ENCODE measurements at regions not wholly inside any gene's neighbourhood (a gene's known extent, or its start where the extent isn't known, plus 50 kb on each side); places are given as distances from the start of the nearest gene placed in this dataset.
"Not testable (repeated sequence)": the region's sequence is repeated elsewhere in the genome, so short reads cannot be mapped to it uniquely, and the experiment has no call there.

GRCh38 chr15:39030291-39031070 lies 465.9 kb upstream of the RASGRP1 start:
- no peak for DNase-seq (ENCODE audit: low spot score)

- DNase-seq (ENCODE audit: low spot score), result no peak
Observed at GRCh38 chr15:39031596-39031995, 467.0 kb upstream of the RASGRP1 start.

DNA sequence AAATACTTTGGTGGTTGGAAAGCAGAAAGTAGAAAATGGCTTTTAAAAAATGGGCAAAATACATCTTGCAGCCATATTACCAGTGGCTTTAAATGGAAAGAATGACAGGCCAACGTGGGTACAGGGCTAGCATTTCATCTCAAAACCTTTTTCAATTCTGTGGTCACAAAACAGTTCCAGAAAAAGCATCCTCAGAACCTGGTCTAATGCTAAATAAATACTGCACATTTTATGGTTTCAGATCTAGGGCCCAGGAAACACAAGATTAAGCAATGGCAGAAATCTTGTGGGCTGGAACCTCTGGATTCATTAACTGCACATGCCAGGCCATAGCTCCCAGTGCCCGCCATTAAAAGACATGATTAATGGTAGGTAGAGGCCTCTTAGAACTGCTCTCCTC lies 470.2 kb upstream of the RASGRP1 start:
- DNase-seq (ENCODE audit: low spot score), result no peak

DNA sequence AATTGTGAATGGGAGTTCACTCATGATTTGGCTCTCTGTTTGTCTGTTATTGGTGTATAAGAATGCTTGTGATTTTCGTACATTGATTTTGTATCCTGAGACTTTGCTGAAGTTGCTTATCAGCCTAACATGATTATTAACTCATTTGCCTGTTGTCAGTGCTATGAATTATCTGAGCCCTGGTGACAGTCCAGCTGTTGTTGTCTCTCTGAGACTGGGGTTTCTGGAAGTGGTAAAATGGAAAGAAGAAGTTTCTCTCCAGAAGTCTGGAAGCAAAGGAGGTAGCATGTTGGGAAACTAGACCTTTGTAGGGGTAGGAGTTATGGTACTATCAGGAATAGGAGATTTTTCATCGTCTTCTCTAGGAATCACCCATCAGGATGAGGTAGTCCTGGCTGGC lies 473.0 kb upstream of the RASGRP1 start:
- DNase-seq (ENCODE audit: low spot score), result not testable (repeated sequence)

- no peak for DNase-seq (ENCODE audit: low spot score)
Observed at GRCh38 chr15:39040861-39041260, 476.2 kb upstream of the RASGRP1 start.

DNA sequence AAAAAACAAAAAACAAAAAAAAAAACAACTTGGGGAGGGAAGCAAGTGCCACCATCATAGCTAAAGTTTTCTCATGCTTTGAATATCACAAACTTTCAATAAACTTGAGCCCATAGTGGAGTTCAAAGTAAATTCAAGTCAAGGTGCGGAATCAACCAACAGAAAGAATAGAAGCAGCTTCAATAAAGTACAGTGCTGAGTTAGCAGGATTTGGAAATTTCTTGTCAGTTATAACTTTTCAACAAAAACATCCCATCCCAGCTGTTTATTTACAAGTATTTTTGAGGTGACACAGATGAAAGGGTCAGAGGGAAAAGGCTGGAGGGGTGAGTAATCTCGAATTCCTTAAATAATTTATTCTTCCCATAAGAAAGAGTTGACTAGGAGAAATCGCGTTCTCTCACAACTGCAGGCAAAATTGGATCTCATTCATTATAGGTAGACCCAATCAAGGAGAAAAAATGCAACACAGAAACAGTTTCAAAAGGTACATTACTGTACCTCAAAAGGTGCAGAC lies 477.4 kb upstream of the RASGRP1 start:
- no peak for DNase-seq (ENCODE audit: low spot score)

GRCh38 chr15:39051626-39052322 lies 487.2 kb upstream of the RASGRP1 start:
- DNase-seq (ENCODE audit: low spot score), result peak; percentile 22

- peak; percentile 28 for DNase-seq (ENCODE audit: low spot score)
Observed at GRCh38 chr15:39052323-39052705, 487.7 kb upstream of the RASGRP1 start.

- no peak for DNase-seq (ENCODE audit: low spot score)
Observed at GRCh38 chr15:39053480-39053879, 488.9 kb upstream of the RASGRP1 start.

DNA sequence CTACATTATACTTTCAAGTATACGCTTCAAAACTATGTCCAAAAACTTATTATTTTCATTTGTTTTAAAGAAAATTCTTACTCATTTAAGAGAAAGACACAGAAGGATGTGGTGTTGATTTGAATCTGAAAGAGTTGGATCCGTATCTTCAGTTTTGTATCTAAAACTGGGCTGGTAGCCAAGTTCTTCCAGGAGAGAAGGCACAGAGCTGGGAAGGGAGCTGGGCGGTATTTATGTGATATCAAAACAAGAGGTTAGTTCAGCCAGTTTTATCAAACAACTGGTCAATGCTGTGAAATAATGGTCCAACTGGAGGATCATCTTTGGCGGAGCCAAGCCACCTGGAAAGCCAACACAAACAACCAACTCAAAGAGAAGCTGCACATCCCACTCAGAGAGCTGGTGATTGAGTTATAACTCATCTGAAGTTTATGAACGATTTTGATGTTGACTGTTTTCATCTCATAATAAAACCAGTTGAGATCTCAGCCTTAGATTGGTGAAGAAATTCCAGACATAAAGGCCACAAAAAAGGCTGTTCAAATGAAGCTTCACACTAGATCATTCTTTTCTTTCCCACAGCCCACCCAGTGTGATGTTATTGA lies 489.6 kb upstream of the RASGRP1 start:
- DNase-seq (ENCODE audit: low spot score), result peak; percentile 4

DNA sequence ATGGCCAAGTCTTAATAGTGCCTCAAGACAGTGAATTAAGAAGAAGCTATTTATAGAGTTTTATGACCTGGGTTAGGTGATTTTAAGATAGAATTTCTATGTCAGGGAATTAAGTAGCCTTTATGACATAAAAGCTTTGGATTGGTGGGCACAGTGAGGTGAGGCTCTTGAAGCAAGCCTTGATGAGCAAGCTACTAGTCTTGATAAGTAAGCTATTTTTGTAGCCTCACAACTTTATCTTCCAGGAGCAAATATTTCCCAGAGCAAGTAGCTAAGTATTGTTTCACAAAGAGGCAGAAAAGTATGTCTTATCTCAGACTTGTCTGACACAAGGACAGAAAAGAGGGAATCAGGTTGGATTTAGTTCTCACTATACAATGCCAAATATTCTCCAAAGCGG lies 491.7 kb upstream of the RASGRP1 start:
- no peak for DNase-seq (ENCODE audit: low spot score)

DNA sequence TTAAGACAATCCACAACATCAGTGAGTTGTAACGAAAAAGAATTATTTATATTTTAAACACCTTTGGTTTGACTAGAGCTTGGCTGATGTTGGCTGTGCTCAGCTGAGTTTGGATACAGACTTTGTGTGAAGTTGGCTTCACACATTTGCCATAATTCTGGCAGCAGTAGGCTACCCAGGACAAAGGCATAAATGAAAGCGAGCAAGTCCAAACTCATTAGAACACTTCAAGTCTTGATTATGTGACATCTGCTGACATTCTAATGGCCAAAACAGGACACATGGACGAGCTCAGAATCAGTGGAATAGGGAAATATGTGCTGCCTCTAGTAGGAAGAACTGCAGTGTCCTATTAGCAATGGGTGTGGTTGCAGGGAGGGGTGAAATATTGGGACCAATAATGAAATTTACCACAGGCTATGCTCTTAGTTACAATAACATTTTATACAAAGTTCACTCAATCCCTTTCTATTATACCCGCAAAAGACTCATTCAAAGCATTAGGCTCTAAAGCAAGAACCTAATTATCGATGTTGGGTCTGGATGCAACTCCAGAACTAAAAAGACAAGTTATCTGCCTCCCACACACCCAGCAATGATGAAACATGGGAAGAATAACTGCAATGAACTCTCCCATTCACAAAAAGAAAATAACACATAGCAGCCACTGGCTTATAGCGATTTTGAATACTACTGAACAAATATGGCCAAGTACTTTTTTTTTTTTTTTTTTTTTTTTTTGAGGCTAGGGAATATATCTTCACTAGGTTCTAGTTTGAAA lies 493.9 kb upstream of the RASGRP1 start:
- DNase-seq (ENCODE audit: low spot score), result no peak

- no peak for DNase-seq (ENCODE audit: low spot score)
Observed at GRCh38 chr15:39059917-39060316, 495.3 kb upstream of the RASGRP1 start.

GRCh38 chr15:39061952-39062464 lies 497.4 kb upstream of the RASGRP1 start:
- DNase-seq (ENCODE audit: low spot score), result no peak

DNA sequence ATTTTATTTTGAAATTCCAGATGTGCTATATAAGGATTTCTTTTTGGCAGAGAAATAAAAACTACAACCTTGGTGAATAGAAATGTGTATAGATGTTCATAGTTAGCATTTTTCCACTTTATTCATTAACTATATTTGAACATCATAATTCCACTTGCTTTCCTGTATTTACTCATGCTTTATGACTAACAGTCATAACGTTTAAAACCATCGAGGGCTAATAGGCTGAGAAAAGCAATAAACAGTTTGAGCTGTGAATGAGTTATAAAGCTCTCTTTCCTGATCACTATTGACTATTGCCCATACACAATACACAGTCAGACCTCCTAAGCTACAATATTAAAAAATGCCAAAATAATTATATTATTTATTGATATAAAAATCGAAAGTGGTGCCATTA lies 502.1 kb upstream of the RASGRP1 start:
- DNase-seq (ENCODE audit: low spot score), result no peak

DNA sequence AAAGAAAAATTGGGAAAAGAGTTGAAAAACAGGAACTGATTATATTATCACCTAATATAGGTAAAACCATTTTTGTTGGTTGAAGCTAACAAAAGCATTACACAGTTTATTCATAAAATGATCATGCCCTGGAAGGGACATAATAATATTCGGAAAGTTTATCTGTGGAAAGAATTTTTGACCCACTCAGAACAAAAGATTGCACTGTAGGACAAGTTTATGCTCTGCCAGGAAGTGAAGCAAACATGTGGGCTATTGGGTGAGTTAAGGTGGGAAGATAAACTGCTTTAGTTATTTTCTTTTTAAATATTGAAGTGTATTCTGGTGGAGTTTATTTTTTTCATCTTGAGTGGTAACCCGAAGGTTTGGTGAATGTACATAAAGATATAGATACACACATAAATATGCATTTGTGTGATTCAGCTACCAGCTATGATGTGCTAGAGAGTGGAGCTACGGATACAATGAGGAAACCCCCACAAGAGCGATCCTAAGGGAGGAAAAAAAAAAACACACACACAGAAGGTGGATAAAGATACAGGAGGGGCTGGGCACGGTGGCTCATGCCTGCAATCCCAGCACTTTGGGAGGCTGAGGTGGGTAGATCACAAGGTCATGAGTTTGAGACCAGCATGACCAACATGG lies 506.4 kb upstream of the THBS1 start:
- DNase-seq (ENCODE audit: low spot score), result no peak

GRCh38 chr15:39075311-39075710 lies 505.6 kb upstream of the THBS1 start:
- DNase-seq (ENCODE audit: low spot score), result no peak

DNA sequence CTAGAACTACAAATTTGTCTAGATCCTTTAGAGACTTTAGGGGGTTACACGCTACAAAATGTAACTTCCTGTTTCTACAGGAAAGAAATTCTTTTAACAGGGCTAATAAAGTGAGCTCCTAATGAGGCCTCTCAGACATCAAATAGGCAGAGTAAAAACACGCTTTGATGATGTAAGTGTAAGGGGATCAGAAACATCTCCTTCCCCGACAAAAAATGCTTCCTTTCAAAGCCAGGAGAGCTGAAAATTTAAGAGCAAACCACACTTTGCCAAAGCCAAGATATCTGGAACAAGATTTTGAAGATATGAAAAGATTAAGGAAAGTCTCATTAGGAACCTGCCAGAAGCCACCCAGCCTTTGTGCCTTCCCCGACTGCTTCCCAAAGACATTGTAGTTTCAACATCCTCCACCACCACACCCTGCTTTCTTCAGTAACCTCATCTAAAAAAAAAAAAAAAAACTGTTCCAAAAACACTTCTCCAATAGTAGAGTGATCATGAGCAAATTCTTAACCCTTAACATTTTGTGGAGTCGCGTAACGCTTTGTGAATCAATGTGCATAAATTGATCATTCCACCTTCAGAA lies 505.0 kb upstream of the THBS1 start:
- DNase-seq (ENCODE audit: low spot score), result no peak

GRCh38 chr15:39078026-39078425 lies 502.9 kb upstream of the THBS1 start:
- no peak for DNase-seq (ENCODE audit: low spot score)

GRCh38 chr15:39079296-39079847 lies 501.5 kb upstream of the THBS1 start:
- no peak for DNase-seq (ENCODE audit: low spot score)

- DNase-seq (ENCODE audit: low spot score), result no peak
Observed at GRCh38 chr15:39083213-39083612, 497.7 kb upstream of the THBS1 start.

Data from pons (tissue), 1 donor.